ENCODE measurements at regions not wholly inside any gene's neighbourhood (a gene's known extent, or its start where the extent isn't known, plus 50 kb on each side); places are given as distances from the start of the nearest gene placed in this dataset.

GRCh38 chr6:112909781-112910180 is 562.7 kb downstream of the RFPL4B start:
- no peak overlapping the region for H3K27ac ChIP-seq
- ATAC-seq (no peak), DNase-seq (ENCODE audit: low read depth in 1 of 2, low spot score in 1 of 2) (no peak), FAIRE-seq (no peak)
- no peaks in the 10 kb centered on the region for H3K9me3 ChIP-seq
- no peak overlapping the region for H3K4me3 ChIP-seq
- no peak for TF ChIP-seq ZFP36 (IDR thresholded peaks at IDR 0.05; ENCODE audit: borderline replicate concordance, partially characterized antibody)
- TF ChIP-seq TP53 (CRISPR knock-in tag; IDR thresholded peaks at IDR 0.05) = no peak
- no peak for TF ChIP-seq NPAS2 (CRISPR knock-in tag; IDR thresholded peaks at IDR 0.05; ENCODE audit: borderline replicate concordance)
- TF ChIP-seq ELK1 (IDR thresholded peaks at IDR 0.05; ENCODE audit: low read depth, low read length) = no peak
- TF ChIP-seq CTCF (IDR thresholded peaks at IDR 0.05) = no peak
- TF ChIP-seq HOXA7 (CRISPR knock-in tag; IDR thresholded peaks at IDR 0.05) = no peak
- TF ChIP-seq NFE2L2 (conservative IDR thresholded peaks at IDR 0.05; ENCODE audit: low read length) = no peak
- TF ChIP-seq FOSL2 (IDR thresholded peaks at IDR 0.05) = no peak
- TF ChIP-seq FOSL2 (CRISPR knock-in tag; IDR thresholded peaks at IDR 0.05) = no peak
- TF ChIP-seq FOXS1 (CRISPR knock-in tag; IDR thresholded peaks at IDR 0.05) = no peak
- no peak for TF ChIP-seq SREBF2 (IDR thresholded peaks at IDR 0.05)
- no peak for TF ChIP-seq KDM1A (IDR thresholded peaks at IDR 0.05; ENCODE audit: low read depth)
- no peak for TF ChIP-seq GATA3 (IDR thresholded peaks at IDR 0.05; ENCODE audit: borderline replicate concordance)
- TF ChIP-seq HMGXB4 (CRISPR knock-in tag; IDR thresholded peaks at IDR 0.05; ENCODE audit: borderline replicate concordance) = no peak
- no peak for TF ChIP-seq HOXB13 (CRISPR knock-in tag; IDR thresholded peaks at IDR 0.05; ENCODE audit: low read depth)
- no peak for TF ChIP-seq MYC (IDR thresholded peaks at IDR 0.05; ENCODE audit: borderline replicate concordance, low read length)
- no peak for TF ChIP-seq HDAC2 (IDR thresholded peaks at IDR 0.05)
- H3K4me1 ChIP-seq = no peaks in the 10 kb centered on the region
- no peak overlapping the region for H3K4me2 ChIP-seq
- ChIA-PET POLR2A (no interaction called here), CTCF (no interaction called here)

- no peak overlapping the region for H3K27ac ChIP-seq
- H3K4me3 ChIP-seq = no peak overlapping the region
- FAIRE-seq = no peak
- ChIA-PET CTCF (no interaction called here), POLR2A (no interaction called here)
- H3K4me2 ChIP-seq = no peak overlapping the region
- DNase-seq (ENCODE audit: low read depth in 1 of 2, low spot score in 1 of 2) = no peak
- TF ChIP-seq CTCF (IDR thresholded peaks at IDR 0.05) = no peak
- TF ChIP-seq HOXB5 (CRISPR knock-in tag; IDR thresholded peaks at IDR 0.05) = no peak
- no peak for TF ChIP-seq SREBF2 (IDR thresholded peaks at IDR 0.05)
- no peak for TF ChIP-seq POLR2A (IDR thresholded peaks at IDR 0.05; ENCODE audit: low read length)
- 11% methylated on average over 2 of the region's 2 CpGs for WGBS (ENCODE audit: missing lambda C conversion rate)
- no peaks in the 10 kb centered on the region for H3K4me1 ChIP-seq
- ATAC-seq = no peak
- no peaks in the 10 kb centered on the region for H3K9me3 ChIP-seq
Observed at GRCh38 chr6:112910256-112910655, 563.1 kb downstream of the RFPL4B start.

- H3K4me3 ChIP-seq = no peak overlapping the region
- no peaks in the 10 kb centered on the region for H3K9me3 ChIP-seq
- ATAC-seq (no peak), DNase-seq (ENCODE audit: low read depth in 1 of 2, low spot score in 1 of 2) (no peak), FAIRE-seq (no peak)
- POLR2A ChIA-PET = no interaction called here
- H3K4me2 ChIP-seq = no peak overlapping the region
- no peaks in the 10 kb centered on the region for H3K4me1 ChIP-seq
- TF ChIP-seq HOXB13 (CRISPR knock-in tag; IDR thresholded peaks at IDR 0.05; ENCODE audit: low read depth) (no peak), FOXS1 (CRISPR knock-in tag; IDR thresholded peaks at IDR 0.05) (no peak), KDM5A (IDR thresholded peaks at IDR 0.05) (no peak), FOSB (CRISPR knock-in tag; IDR thresholded peaks at IDR 0.05) (no peak), PBX3 (IDR thresholded peaks at IDR 0.05) (no peak), BCL3 (IDR thresholded peaks at IDR 0.05) (no peak), PHF8 (IDR thresholded peaks at IDR 0.05; ENCODE audit: borderline replicate concordance, low read depth) (no peak), RFX5 (IDR thresholded peaks at IDR 0.05) (no peak), MAFK (IDR thresholded peaks at IDR 0.05; ENCODE audit: partially characterized antibody) (no peak), FOSL2 (IDR thresholded peaks at IDR 0.05) (no peak), FOSL2 (CRISPR knock-in tag; IDR thresholded peaks at IDR 0.05) (no peak), CBX2 (IDR thresholded peaks at IDR 0.05; ENCODE audit: borderline replicate concordance, low read depth) (no peak), EHMT2 (IDR thresholded peaks at IDR 0.05; ENCODE audit: low read depth) (no peak)
- WGBS (ENCODE audit: missing lambda C conversion rate) = 78% methylated on average over 3 of the region's 3 CpGs
- CTCF ChIA-PET = no interaction called here
- H3K27ac ChIP-seq = no peak overlapping the region
Observed at GRCh38 chr6:112911959-112912358, 564.8 kb downstream of the RFPL4B start.

Data from A549 (cell line).